GM12878 (cell line): ENCODE measurements at regions not wholly inside any gene's neighbourhood (a gene's known extent, or its start where the extent isn't known, plus 50 kb on each side); places are given as distances from the start of the nearest gene placed in this dataset.

Experiments
- ATF7 ChIP-seq: fragments of 450-650 bp; IDR thresholded peaks from 2 replicates; pipeline ENCODE4 v1.6.1; 2016; ENCODE audit warnings: low read depth, mild to moderate bottlenecking
- BCL11A ChIP-seq: IDR thresholded peaks from 2 replicates; pipeline ENCODE4 v1.6.1; 2011; ENCODE audit warnings: low read depth, low read length
- EGR1 ChIP-seq, 2 experiments: IDR thresholded peaks; 1 replicate in 1 of 2; 2 replicates in 1 of 2; pipeline ENCODE4 v1.6.1; 2011 to 2012; ENCODE audit warnings: low read depth in 2 of 2, low read length in 2 of 2, borderline replicate concordance in 1 of 2, mild to moderate bottlenecking in 1 of 2, moderate library complexity in 1 of 2
- IKZF2 ChIP-seq, 2 experiments: fragments of 450-650 bp; IDR thresholded peaks; 2 replicates each; pipeline ENCODE4 v1.6.1; 2017; ENCODE audit warnings: mild to moderate bottlenecking in 2 of 2, moderate library complexity in 2 of 2
- NR2F1 ChIP-seq: fragments of 450-650 bp; conservative IDR thresholded peaks from 2 replicates; pipeline ENCODE4 v1.6.1; 2017; ENCODE audit warnings: mild to moderate bottlenecking
- PML ChIP-seq: IDR thresholded peaks from 2 replicates; pipeline ENCODE4 v1.6.1; 2012; ENCODE audit warnings: low read length, inconsistent platforms
- RELB ChIP-seq: fragments of 450-650 bp; IDR thresholded peaks from 2 replicates; pipeline ENCODE4 v1.6.1; 2017; ENCODE audit warnings: low read depth, mild to moderate bottlenecking, moderate library complexity
- SMAD5 ChIP-seq: IDR thresholded peaks from 2 replicates; pipeline ENCODE4 v1.6.1; 2016; ENCODE audit warnings: antibody characterized with exemption, low read depth
- SUZ12 ChIP-seq: fragments of 200-600 bp; sonication (generic); IDR thresholded peaks from one replicate; pipeline ENCODE4 v1.6.1; 2018; ENCODE audit warnings: antibody characterized with exemption, mild to moderate bottlenecking; ENCODE audit not compliant: unreplicated experiment
- ZNF217 ChIP-seq: fragments of 450-650 bp; IDR thresholded peaks from 2 replicates; pipeline ENCODE4 v1.6.1; 2017; ENCODE audit warnings: antibody characterized with exemption, mild to moderate bottlenecking
- ZNF687 ChIP-seq: fragments of 450-650 bp; IDR thresholded peaks from 2 replicates; pipeline ENCODE4 v1.6.1; 2017; ENCODE audit warnings: mild to moderate bottlenecking, moderate library complexity
- TF ChIP-seq, protein P1 (sequence below): fragments of 450-650 bp; formaldehyde crosslinking; IDR thresholded peaks from 2 replicates; pipeline ENCODE4 v1.4.0; 2020; ENCODE audit warnings: mild to moderate bottlenecking, moderate library complexity
- TF ChIP-seq, protein P2 (sequence below): fragments of 450-650 bp; IDR thresholded peaks from 2 replicates; pipeline ENCODE4 v1.6.1; 2017; ENCODE audit warnings: mild to moderate bottlenecking, low read depth, inconsistent platforms; ENCODE audit not compliant: poor library complexity, severe bottlenecking

DNA sequence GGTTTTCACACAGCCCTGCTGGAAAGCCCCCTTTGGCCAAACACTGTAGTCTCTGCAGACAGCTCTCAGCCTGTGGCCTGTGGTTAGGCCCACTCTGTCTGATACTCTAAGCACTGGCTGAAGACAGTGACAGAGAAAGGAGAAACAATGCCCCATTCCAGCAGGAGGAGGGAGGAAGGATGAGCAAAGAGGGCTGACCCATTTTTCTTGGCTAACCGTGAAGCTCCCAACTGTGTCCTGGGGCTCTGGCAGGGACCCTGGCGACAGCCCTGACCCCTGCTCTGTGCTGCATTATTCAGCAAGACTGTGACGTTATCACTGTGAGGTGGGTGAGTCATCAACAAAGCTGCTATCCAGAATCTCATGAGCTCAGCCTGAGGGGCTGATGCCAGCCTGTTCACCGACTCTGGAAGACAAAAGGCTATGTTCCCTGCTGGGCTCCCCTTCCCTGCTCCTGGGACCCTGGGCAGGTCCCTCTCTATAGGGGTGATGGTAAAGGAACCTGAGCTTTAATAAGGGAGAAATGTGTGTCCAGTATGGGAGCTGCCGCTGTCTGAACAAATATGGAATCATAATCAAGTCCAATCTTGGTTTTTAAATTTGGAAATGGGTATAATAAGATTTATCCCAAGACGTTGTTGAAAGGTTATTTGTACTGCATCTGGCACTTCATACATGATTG is 107.0 kb downstream of the RHOU start (continued):
- TF ChIP-seq, protein P1, sequence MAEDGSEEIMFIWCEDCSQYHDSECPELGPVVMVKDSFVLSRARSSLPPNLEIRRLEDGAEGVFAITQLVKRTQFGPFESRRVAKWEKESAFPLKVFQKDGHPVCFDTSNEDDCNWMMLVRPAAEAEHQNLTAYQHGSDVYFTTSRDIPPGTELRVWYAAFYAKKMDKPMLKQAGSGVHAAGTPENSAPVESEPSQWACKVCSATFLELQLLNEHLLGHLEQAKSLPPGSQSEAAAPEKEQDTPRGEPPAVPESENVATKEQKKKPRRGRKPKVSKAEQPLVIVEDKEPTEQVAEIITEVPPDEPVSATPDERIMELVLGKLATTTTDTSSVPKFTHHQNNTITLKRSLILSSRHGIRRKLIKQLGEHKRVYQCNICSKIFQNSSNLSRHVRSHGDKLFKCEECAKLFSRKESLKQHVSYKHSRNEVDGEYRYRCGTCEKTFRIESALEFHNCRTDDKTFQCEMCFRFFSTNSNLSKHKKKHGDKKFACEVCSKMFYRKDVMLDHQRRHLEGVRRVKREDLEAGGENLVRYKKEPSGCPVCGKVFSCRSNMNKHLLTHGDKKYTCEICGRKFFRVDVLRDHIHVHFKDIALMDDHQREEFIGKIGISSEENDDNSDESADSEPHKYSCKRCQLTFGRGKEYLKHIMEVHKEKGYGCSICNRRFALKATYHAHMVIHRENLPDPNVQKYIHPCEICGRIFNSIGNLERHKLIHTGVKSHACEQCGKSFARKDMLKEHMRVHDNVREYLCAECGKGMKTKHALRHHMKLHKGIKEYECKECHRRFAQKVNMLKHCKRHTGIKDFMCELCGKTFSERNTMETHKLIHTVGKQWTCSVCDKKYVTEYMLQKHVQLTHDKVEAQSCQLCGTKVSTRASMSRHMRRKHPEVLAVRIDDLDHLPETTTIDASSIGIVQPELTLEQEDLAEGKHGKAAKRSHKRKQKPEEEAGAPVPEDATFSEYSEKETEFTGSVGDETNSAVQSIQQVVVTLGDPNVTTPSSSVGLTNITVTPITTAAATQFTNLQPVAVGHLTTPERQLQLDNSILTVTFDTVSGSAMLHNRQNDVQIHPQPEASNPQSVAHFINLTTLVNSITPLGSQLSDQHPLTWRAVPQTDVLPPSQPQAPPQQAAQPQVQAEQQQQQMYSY (CRISPR knock-in tag): no peak
- TF ChIP-seq, protein P2, sequence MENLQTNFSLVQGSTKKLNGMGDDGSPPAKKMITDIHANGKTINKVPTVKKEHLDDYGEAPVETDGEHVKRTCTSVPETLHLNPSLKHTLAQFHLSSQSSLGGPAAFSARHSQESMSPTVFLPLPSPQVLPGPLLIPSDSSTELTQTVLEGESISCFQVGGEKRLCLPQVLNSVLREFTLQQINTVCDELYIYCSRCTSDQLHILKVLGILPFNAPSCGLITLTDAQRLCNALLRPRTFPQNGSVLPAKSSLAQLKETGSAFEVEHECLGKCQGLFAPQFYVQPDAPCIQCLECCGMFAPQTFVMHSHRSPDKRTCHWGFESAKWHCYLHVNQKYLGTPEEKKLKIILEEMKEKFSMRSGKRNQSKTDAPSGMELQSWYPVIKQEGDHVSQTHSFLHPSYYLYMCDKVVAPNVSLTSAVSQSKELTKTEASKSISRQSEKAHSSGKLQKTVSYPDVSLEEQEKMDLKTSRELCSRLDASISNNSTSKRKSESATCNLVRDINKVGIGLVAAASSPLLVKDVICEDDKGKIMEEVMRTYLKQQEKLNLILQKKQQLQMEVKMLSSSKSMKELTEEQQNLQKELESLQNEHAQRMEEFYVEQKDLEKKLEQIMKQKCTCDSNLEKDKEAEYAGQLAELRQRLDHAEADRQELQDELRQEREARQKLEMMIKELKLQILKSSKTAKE: peak; percentile 64
- TF ChIP-seq ATF7: peak; percentile 79
- peak; percentile 24; the same call in 1 of the 2 replicates for TF ChIP-seq BCL11A
- TF ChIP-seq IKZF2 (IDR thresholded peaks at IDR 0.05): peak; percentile 60 to 69; a peak in 2 of 4 replicates
- TF ChIP-seq SMAD5: no peak
- TF ChIP-seq NR2F1: peak; percentile 52; the same call in 1 of the 2 replicates
- TF ChIP-seq ZNF687: peak; percentile 70
- no peak for TF ChIP-seq EGR1 (IDR thresholded peaks at IDR 0.05; ENCODE audit: borderline replicate concordance in 1 of 2, low read depth in 2 of 2, low read length in 2 of 2)
- TF ChIP-seq ZNF217: no peak
- TF ChIP-seq SUZ12: no peak
- no peak for TF ChIP-seq PML
- TF ChIP-seq RELB: peak; percentile 84
